PC-3 (cell line): ENCODE measurements at regions not wholly inside any gene's neighbourhood (a gene's known extent, or its start where the extent isn't known, plus 50 kb on each side); places are given as distances from the start of the nearest gene placed in this dataset.

ENCODE experiments used
- CTCF ChIP-seq: fragments of 300-600 bp; sonication (generic); conservative IDR thresholded peaks from 2 replicates; pipeline ENCODE4 v1.5.1; 2017; ENCODE audit warnings: antibody characterized with exemption, low read depth, mild to moderate bottlenecking, low read length
- EZH2 ChIP-seq: fragments of 300-600 bp; sonication (generic); IDR thresholded peaks from one replicate; pipeline ENCODE4 v1.6.1; 2017; ENCODE audit warnings: antibody characterized with exemption, mild to moderate bottlenecking, low read length; ENCODE audit not compliant: unreplicated experiment
- EZH2phosphoT487 ChIP-seq: fragments of 300-600 bp; sonication (generic); IDR thresholded peaks from 2 replicates; pipeline ENCODE4 v1.6.1; 2018; ENCODE audit warnings: mild to moderate bottlenecking, antibody characterized with exemption, low read length, borderline replicate concordance

GRCh38 chr14:66065188-66065587 is 421.0 kb upstream of the CCDC196 start:
- no peak for TF ChIP-seq CTCF
- TF ChIP-seq EZH2phosphoT487 = no peak
- no peak for TF ChIP-seq EZH2
